HCT116 (cell line): ENCODE measurements at regions not wholly inside any gene's neighbourhood (a gene's known extent, or its start where the extent isn't known, plus 50 kb on each side); places are given as distances from the start of the nearest gene placed in this dataset.

Experiments
- ATAC-seq: fragments of 200-7000 bp; cut with Tn5 transposase; 2 replicates; pipeline ENCODE4 v1.9.1; 2020; ENCODE audit warnings: mild to moderate bottlenecking, moderate library complexity
- BruUV-seq: library from RNA; stranded (reverse); fragments of 400-500 nt; replicated peaks from 2 replicates; lab custom pipeline; 2021; lab: Mats Ljungman, UMichigan
- CTCF ChIA-PET: fragments of 300-600 bp; sonication (Branson Sonifier 250); formaldehyde crosslinking; loops from one replicate; lab custom pipeline; 2021; ENCODE audit warnings: antibody characterized with exemption; lab: Charles Lee
- POLR2A ChIA-PET: fragments of 300-600, 350-600 bp; sonication (Branson Sonifier 250); formaldehyde crosslinking; loops from one replicate; lab custom pipeline; 2021; ENCODE audit warnings: antibody characterized with exemption; lab: Charles Lee
- RAD21 ChIA-PET, 2 experiments: fragments of 300-600 bp; sonication (Branson Sonifier 250); formaldehyde crosslinking; loops; one replicate each; lab custom pipeline; 2023; ENCODE audit warnings: low total read pairs in 2 of 2; ENCODE audit not compliant: uncharacterized antibody in 2 of 2, unreplicated experiment in 2 of 2, low non-redundant PET in 1 of 2; lab: Charles Lee
- DNase-seq: peaks from one replicate; pipeline ENCODE4 v3.0.0-alpha.2; 2010; ENCODE audit warnings: low read depth, low spot score
- H2AFZ ChIP-seq: fragments of 200-600 bp; shearing (Covaris generic), sonication (generic); 2 replicates; pipeline ENCODE4 v1.6.1; 2017; ENCODE audit warnings: low read depth, mixed run types, mixed read lengths, antibody characterized with exemption, low read length; ENCODE audit not compliant: poor library complexity, severe bottlenecking
- H3K27ac ChIP-seq: 2 replicates; pipeline ENCODE4 v1.5.1; 2012; ENCODE audit warnings: low read depth, low read length
- H3K27me3 ChIP-seq: fragments of 200-600 bp; sonication (generic); 2 replicates; pipeline ENCODE4 v1.6.1; 2016; ENCODE audit warnings: mixed run types, low read length, mixed read lengths; ENCODE audit not compliant: insufficient read depth
- H3K36me3 ChIP-seq, 2 experiments: fragments of 200-500 bp in 1 of 2; fragments of 200-600 bp in 1 of 2; sonication (Bioruptor generic) in 1 of 2; sonication (generic) in 1 of 2; 2 replicates each; pipeline versions ENCODE4 v1.5.1 to v1.6.1; 2014 to 2016; ENCODE audit warnings: low read length in 2 of 2, inconsistent platforms in 1 of 2, mixed read lengths in 1 of 2, mixed run types in 1 of 2; ENCODE audit not compliant: insufficient read depth in 2 of 2, control insufficient read depth in 1 of 2
- H3K4me1 ChIP-seq, 2 experiments: fragments of 200-600 bp in 1 of 2; sonication (generic) in 1 of 2; 2 replicates each; pipeline versions ENCODE4 v1.5.1 to v1.6.1; 2012 to 2017; ENCODE audit warnings: low read length in 2 of 2, inconsistent platforms in 1 of 2, mild to moderate bottlenecking in 1 of 2, mixed read lengths in 1 of 2, mixed run types in 1 of 2, moderate library complexity in 1 of 2; ENCODE audit not compliant: insufficient read depth in 2 of 2, control insufficient read depth in 1 of 2
- H3K4me2 ChIP-seq: fragments of 200-600 bp; sonication (generic); 2 replicates; pipeline ENCODE4 v1.6.1; 2017; ENCODE audit warnings: mixed run types, low read length, mixed read lengths
- H3K4me3 ChIP-seq, 2 experiments: fragments of 200-600 bp in 1 of 2; sonication (generic) in 1 of 2; replicated peaks in 1 of 2; 2 replicates each; pipeline ENCODE4 v1.5.1; 2011 to 2016; ENCODE audit warnings: low read length in 2 of 2, control low read depth in 1 of 2, low read depth in 1 of 2, mild to moderate bottlenecking in 1 of 2, mixed read lengths in 1 of 2, mixed run types in 1 of 2
- H3K79me2 ChIP-seq: fragments of 200-600 bp; sonication (generic); 2 replicates; pipeline ENCODE4 v1.6.1; 2017; ENCODE audit warnings: mild to moderate bottlenecking, mixed run types, low read length, moderate library complexity, mixed read lengths; ENCODE audit not compliant: insufficient read depth
- H3K9ac ChIP-seq: fragments of 200-600 bp; sonication (generic); 2 replicates; pipeline ENCODE4 v1.6.1; 2016; ENCODE audit warnings: low read length, mixed read lengths
- H3K9me2 ChIP-seq: fragments of 200-600 bp; sonication (generic), shearing (Covaris generic); 2 replicates; pipeline ENCODE4 v1.6.1; 2017; ENCODE audit warnings: mixed run types, mild to moderate bottlenecking, moderate library complexity; ENCODE audit not compliant: insufficient read depth
- H3K9me3 ChIP-seq, 2 experiments: fragments of 200-500 bp in 1 of 2; fragments of 200-600 bp in 1 of 2; sonication (Bioruptor generic) in 1 of 2; sonication (generic) in 1 of 2; 2 replicates each; pipeline ENCODE4 v1.6.1; 2014 to 2017; ENCODE audit warnings: low read length in 2 of 2, mixed read lengths in 2 of 2, inconsistent platforms in 1 of 2, low read depth in 1 of 2, mild to moderate bottlenecking in 1 of 2, mixed run types in 1 of 2, moderate library complexity in 1 of 2; ENCODE audit not compliant: control insufficient read depth in 1 of 2, insufficient read depth in 1 of 2
- H4K20me1 ChIP-seq: fragments of 200-600 bp; sonication (generic), shearing (Covaris generic); 2 replicates; pipeline ENCODE4 v1.6.1; 2017; ENCODE audit warnings: mixed run types, mild to moderate bottlenecking, moderate library complexity; ENCODE audit not compliant: insufficient read depth
- ATF3 ChIP-seq: IDR thresholded peaks from 2 replicates; pipeline ENCODE4 v1.6.1; 2012
- CBX3 ChIP-seq: IDR thresholded peaks from 2 replicates; pipeline ENCODE4 v1.6.1; 2012; ENCODE audit warnings: low read depth
- CEBPB ChIP-seq: IDR thresholded peaks from 2 replicates; pipeline ENCODE4 v1.6.1; 2012; ENCODE audit warnings: low read depth
- CTCF ChIP-seq, 3 experiments: fragments of 200-600 bp in 1 of 3; sonication (generic) in 1 of 3; IDR thresholded peaks in 2 of 3; conservative IDR thresholded peaks in 1 of 3; 2 replicates each; pipeline ENCODE4 v1.5.1; 2012 to 2017; ENCODE audit warnings: low read depth in 2 of 3, low read length in 2 of 3, antibody characterized with exemption in 1 of 3, borderline replicate concordance in 1 of 3, control low read depth in 1 of 3, mild to moderate bottlenecking in 1 of 3, mixed read lengths in 1 of 3, mixed run types in 1 of 3, moderate library complexity in 1 of 3; ENCODE audit not compliant: insufficient read depth in 1 of 3
- EGR1 ChIP-seq: IDR thresholded peaks from 2 replicates; pipeline ENCODE4 v1.6.1; 2012; ENCODE audit warnings: low read depth
- EZH2phosphoT487 ChIP-seq: fragments of 200-600 bp; IDR thresholded peaks from 2 replicates; pipeline ENCODE4 v1.6.1; 2018; ENCODE audit warnings: antibody characterized with exemption, borderline replicate concordance
- FOSL1 ChIP-seq: IDR thresholded peaks from 2 replicates; pipeline ENCODE4 v1.6.1; 2012; ENCODE audit warnings: low read depth
- JUND ChIP-seq: IDR thresholded peaks from 2 replicates; pipeline ENCODE4 v1.6.1; 2012
- MAX ChIP-seq: IDR thresholded peaks from 2 replicates; pipeline ENCODE4 v1.6.1; 2012
- POLR2A ChIP-seq: IDR thresholded peaks from 2 replicates; pipeline ENCODE4 v1.7.0; 2011; ENCODE audit warnings: borderline replicate concordance; ENCODE audit not compliant: insufficient read depth, insufficient read length; ENCODE audit errors: extremely low read depth
- RAD21 ChIP-seq: IDR thresholded peaks from 2 replicates; pipeline ENCODE4 v1.6.1; 2012; ENCODE audit warnings: low read depth, mild to moderate bottlenecking
- REST ChIP-seq: IDR thresholded peaks from 2 replicates; pipeline ENCODE4 v1.6.1; 2012; ENCODE audit warnings: low read depth
- SIN3A ChIP-seq: IDR thresholded peaks from 2 replicates; pipeline ENCODE4 v1.6.1; 2012; ENCODE audit warnings: low read depth
- SP1 ChIP-seq: IDR thresholded peaks from 2 replicates; pipeline ENCODE4 v1.6.1; 2012; ENCODE audit warnings: low read depth
- SRF ChIP-seq: IDR thresholded peaks from 2 replicates; pipeline ENCODE4 v1.6.1; 2012; ENCODE audit warnings: low read depth
- YY1 ChIP-seq: IDR thresholded peaks from 2 replicates; pipeline ENCODE4 v1.6.1; 2011; ENCODE audit warnings: low read length, low read depth, moderate library complexity, mild to moderate bottlenecking; ENCODE audit not compliant: insufficient replicate concordance; ENCODE audit errors: extremely low read depth
- ZBTB33 ChIP-seq: IDR thresholded peaks from 2 replicates; pipeline ENCODE4 v1.6.1; 2011; ENCODE audit warnings: mild to moderate bottlenecking, low read length, moderate library complexity; ENCODE audit not compliant: insufficient replicate concordance; ENCODE audit errors: extremely low read depth
- ZFX ChIP-seq: fragments of 450-650 bp; IDR thresholded peaks from 2 replicates; pipeline ENCODE4 v1.6.1; 2017
- intact Hi-C: fragments of 100-400 bp; cut with micrococcal nuclease; formaldehyde crosslinking; loops from 2 replicates; pipeline ENCODE4 v1.10.0; 2022

GRCh38 chr2:78568782-78569373 is 456.6 kb upstream of the REG3G start (continued):
- TF ChIP-seq YY1 (no peak), POLR2A (no peak), RAD21 (no peak), SP1 (no peak), MAX (no peak), SIN3A (no peak), EGR1 (no peak), SRF (no peak), CEBPB (no peak)

- no peak overlapping the region for H3K4me3 ChIP-seq
- POLR2A ChIA-PET: no interaction called here
- no peak for TF ChIP-seq POLR2A
- TF ChIP-seq FOSL1: no peak
- no peak for TF ChIP-seq REST
- TF ChIP-seq ZBTB33: no peak
- no peak for TF ChIP-seq CBX3
- no peak for TF ChIP-seq SRF
- TF ChIP-seq SIN3A: no peak
- no peak for TF ChIP-seq YY1
- TF ChIP-seq JUND: no peak
- no peak for TF ChIP-seq EZH2phosphoT487
- no peak for TF ChIP-seq CEBPB
- no peak for TF ChIP-seq ATF3
- no peak for TF ChIP-seq CTCF (IDR thresholded peaks at IDR 0.05 in 2 of 3, conservative IDR thresholded peaks at IDR 0.05 in 1 of 3; ENCODE audit: borderline replicate concordance in 1 of 3, insufficient read depth in 1 of 3, low read depth in 2 of 3, low read length in 2 of 3)
- no peak for TF ChIP-seq ZFX
Measured at GRCh38 chr2:78576409-78576808, 449.1 kb upstream of the REG3G start.

More at GRCh38 chr2:78576409-78576808, 449.1 kb upstream of the REG3G start:
- ATAC-seq: no peak
- Histone ChIP-seq H3K27ac (no peak overlapping the region), H3K27me3 (no peaks in the 10 kb centered on the region), H3K4me2 (no peak overlapping the region), H4K20me1 (no peaks in the 10 kb centered on the region; the same call in 1 of the 2 replicates), H3K9ac (no peak overlapping the region), H3K4me1 (no peaks in the 10 kb centered on the region), H3K79me2 (no peaks in the 10 kb centered on the region), H3K36me3 (no peaks in the 10 kb centered on the region), H2AFZ (no peak overlapping the region), H3K9me3 (peaks cover 10 to 11% of the 10 kb centered on the region in 2 experiments; a peak in 2 of 4 replicates), H3K9me2 (no peaks in the 10 kb centered on the region)
- DNase-seq: no peak
- RAD21 ChIA-PET: no interaction called here
- CTCF ChIA-PET: no interaction called here
- intact Hi-C loops: no loop called here
- BruUV-seq: no TSS peak
